T47D (cell line): ENCODE measurements at regions not wholly inside any gene's neighbourhood (a gene's known extent, or its start where the extent isn't known, plus 50 kb on each side); places are given as distances from the start of the nearest gene placed in this dataset.
A peak's percentile ranks its signal among the peaks of the same experiment; 100 is the strongest.
"Not testable (repeated sequence)": the region's sequence is repeated elsewhere in the genome, so short reads cannot be mapped to it uniquely, and the experiment has no call there.

Source experiments
- DNase-seq, 2 experiments: peaks; one replicate each; pipeline versions ENCODE4 v3.0.0 to v3.0.0-alpha.2; 2011 to 2012; ENCODE audit warnings: low read depth in 1 of 2, low spot score in 1 of 2
- JUND ChIP-seq: IDR thresholded peaks from 2 replicates; pipeline ENCODE4 v1.6.1; 2012; ENCODE audit warnings: low read depth
- in situ Hi-C: cut with HindIII; loops from 2 replicates; pipeline ENCODE4 v1.10.0; 2016; ENCODE audit warnings: low sequenced_read_pairs, low pct_unique_long_range_greater_than_20kb

DNA sequence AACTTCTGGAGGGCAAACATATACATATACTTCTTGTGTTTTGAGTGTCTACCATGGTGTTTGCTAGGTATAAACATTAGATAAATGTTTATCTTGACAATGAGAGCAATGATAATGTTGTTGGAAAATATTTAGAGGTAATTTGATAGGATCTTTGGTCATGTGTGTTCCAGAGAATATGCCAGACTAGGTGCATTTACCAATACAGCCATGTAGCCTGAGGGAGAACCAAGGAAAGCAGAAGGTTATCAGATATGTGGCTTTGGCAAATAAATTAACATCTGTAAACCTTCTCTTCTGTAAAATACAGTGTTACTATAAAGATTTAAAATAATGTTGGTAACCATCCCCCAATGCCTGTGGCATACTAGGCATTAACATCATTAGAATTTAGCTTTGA is 226.8 kb downstream of the C11orf87 start:
- no peak for TF ChIP-seq JUND
- in situ Hi-C loops = no loop called here
- no peak for DNase-seq

GRCh38 chr11:109654091-109654490 is 232.1 kb downstream of the C11orf87 start:
- no peak for DNase-seq
- in situ Hi-C loops = no loop called here
- no peak for TF ChIP-seq JUND

GRCh38 chr11:109658190-109658589 is 236.2 kb downstream of the C11orf87 start:
- in situ Hi-C loops = no loop called here
- DNase-seq = no peak
- TF ChIP-seq JUND = no peak

- TF ChIP-seq JUND = no peak
- in situ Hi-C loops = no loop called here
These were observed 245.7 kb downstream of the C11orf87 start for GRCh38 chr11:109667719-109668118.

GRCh38 chr11:109668973-109669634 is 247.1 kb downstream of the C11orf87 start:
- in situ Hi-C loops = no loop called here
- TF ChIP-seq JUND = no peak
- DNase-seq = no peak

More at GRCh38 chr11:109667719-109668118, 245.7 kb downstream of the C11orf87 start:
- DNase-seq = no peak

DNA sequence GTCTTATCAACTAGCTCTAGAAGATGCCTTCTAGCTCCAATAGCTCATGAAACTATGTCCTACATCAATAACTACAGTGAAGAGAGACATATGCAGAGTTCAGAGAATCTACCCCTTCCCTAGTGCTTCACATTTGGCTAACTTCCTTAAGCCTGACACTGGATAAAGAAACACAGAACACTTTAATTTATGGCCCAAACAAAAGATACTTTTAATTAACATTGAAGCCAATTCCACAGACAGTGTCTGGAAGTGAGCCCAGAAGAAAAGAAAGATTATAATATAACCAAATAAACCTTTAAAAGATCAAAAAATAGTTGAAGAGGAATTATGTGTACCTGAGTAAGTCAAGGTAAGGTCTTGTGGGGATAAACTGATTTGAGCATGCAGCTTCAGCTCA is 255.2 kb downstream of the C11orf87 start:
- in situ Hi-C loops = no loop called here
- TF ChIP-seq JUND = no peak
- DNase-seq = no peak

- TF ChIP-seq JUND = no peak
- DNase-seq = no peak
- in situ Hi-C loops = no loop called here
These were observed 255.9 kb downstream of the C11orf87 start for GRCh38 chr11:109677876-109678275.

GRCh38 chr11:109680127-109680526 is 258.1 kb downstream of the C11orf87 start:
- no peak for DNase-seq
- no peak for TF ChIP-seq JUND
- in situ Hi-C loops = no loop called here

DNA sequence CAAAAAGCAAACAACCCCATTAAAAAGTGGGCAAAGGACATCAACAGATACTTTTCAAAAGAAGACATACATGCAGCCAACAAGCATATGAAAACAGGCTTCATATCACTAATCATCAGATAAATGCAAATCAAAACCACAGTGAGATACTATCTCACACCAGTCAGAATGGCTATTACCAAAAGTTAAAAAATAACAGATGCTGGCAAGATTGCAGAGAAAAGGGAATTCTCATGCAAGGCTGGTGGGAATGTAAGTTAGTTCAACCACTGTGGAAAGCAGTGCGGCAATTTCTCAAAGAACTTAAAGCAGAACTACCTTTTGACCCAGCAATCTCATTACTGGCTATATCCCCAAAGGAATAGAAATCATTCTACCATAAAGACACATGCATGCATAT is 260.8 kb downstream of the C11orf87 start:
- DNase-seq, in situ Hi-C loops: not testable (repeated sequence)

- in situ Hi-C loops = no loop called here
- no peak for DNase-seq
- no peak for TF ChIP-seq JUND
These were observed 273.7 kb downstream of the C11orf87 start for GRCh38 chr11:109695696-109696095.

DNA sequence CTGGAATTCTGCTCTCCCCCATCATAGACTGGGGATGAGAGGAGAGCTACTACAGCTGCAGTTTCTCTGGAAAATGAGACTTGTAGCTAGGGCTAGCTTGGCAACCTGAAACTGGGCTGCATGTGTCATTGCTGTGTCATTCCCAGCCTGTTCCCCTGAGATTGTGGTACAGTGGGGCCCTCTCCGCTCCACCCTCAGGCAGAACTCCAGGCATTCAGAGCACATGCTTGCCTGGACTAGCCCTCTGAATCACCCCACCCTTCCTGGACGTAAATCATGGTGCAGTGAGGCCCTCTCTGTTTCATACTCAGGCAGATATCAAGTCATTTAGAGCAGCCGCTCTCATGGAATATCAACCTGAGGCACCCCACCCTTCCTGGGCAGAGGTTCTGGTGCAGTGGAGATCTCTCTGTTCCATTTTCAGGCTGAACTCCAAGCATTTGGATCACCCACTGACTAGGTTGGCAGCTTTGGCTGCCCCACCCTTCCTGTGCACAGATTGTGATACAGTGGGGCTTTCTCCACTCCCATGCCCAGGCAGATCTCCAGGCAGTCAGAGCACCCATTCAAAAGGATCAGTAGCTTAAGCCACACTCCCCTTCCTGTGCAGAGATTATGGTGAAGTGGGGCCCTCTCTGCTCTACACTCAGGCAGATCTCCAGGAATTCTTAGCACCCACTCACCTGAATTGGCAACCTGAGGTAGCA is 274.4 kb downstream of the C11orf87 start:
- in situ Hi-C loops = no loop called here
- DNase-seq = no peak
- no peak for TF ChIP-seq JUND

DNA sequence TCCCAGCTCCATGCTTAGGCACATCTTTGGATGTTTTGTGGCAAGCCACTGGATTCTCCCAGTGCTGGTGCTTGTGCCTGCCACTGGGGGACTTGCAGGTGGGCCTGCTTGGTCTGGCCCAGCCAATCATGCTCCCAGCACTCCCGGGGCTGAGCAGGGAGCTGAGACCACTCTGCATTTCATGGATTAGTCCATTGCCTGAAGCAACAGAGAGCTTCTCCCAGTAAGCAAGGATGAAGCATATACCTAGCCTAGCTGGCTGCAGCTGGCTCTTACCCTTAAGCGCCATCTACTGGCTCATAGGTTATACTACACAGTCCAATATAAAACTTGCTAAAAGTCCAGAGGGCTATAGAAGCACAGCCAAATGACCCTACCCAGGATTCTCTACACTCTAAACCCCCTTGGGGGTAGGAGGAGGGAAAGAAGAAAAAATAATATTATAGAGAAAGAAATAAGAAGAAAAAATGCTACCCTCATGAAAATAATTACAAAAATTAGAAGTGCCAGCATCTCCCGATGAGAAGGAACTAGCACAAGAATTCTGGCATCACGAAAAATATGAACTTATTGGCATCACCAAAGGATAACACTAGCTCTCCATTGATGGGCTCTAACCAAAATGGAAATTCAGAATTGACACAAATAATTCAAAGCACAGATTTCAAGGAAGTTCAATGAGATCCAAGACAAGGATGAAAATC is 275.3 kb downstream of the C11orf87 start:
- DNase-seq = peak; percentile 7 to 72
- TF ChIP-seq JUND = no peak
- in situ Hi-C loops = no loop called here

- in situ Hi-C loops = no loop called here
- no peak for DNase-seq
These were observed 276.2 kb downstream of the C11orf87 start for GRCh38 chr11:109698237-109698636.

More at GRCh38 chr11:109698237-109698636, 276.2 kb downstream of the C11orf87 start:
- no peak for TF ChIP-seq JUND
